Neural crest cell (in vitro differentiated cells): ENCODE measurements at regions not wholly inside any gene's neighbourhood (a gene's known extent, or its start where the extent isn't known, plus 50 kb on each side); places are given as distances from the start of the nearest gene placed in this dataset.

ENCODE experiments used
- DNase-seq: peaks from one replicate; pipeline ENCODE4 v3.0.0; 2021; ENCODE audit warnings: low read depth, mixed read lengths, low spot score
- H3K27ac Mint-ChIP-seq: one replicate; pipeline ENCODE4 v1.8.0; 2021; ENCODE audit warnings: mild to moderate bottlenecking, mixed read lengths; ENCODE audit not compliant: unreplicated experiment
- H3K27me3 Mint-ChIP-seq: 2 replicates; pipeline ENCODE4 v1.8.0; 2021; ENCODE audit warnings: low read depth, mild to moderate bottlenecking, mixed read lengths
- H3K36me3 Mint-ChIP-seq: 2 replicates; pipeline ENCODE4 v1.8.0; 2021; ENCODE audit warnings: low read depth, mild to moderate bottlenecking, mixed read lengths
- H3K4me1 Mint-ChIP-seq: 2 replicates; pipeline ENCODE4 v1.8.0; 2021; ENCODE audit warnings: mixed read lengths
- H3K4me3 Mint-ChIP-seq: one replicate; pipeline ENCODE4 v1.8.0; 2021; ENCODE audit warnings: mild to moderate bottlenecking, mixed read lengths
- H3K9me3 Mint-ChIP-seq: 2 replicates; pipeline ENCODE4 v1.8.0; 2021; ENCODE audit warnings: mixed read lengths
- CTCF ChIP-seq: fragments of 200-600 bp; sonication (generic); conservative IDR thresholded peaks from 2 replicates; pipeline ENCODE4 v1.5.0; 2021; ENCODE audit warnings: antibody characterized with exemption, mild to moderate bottlenecking

- TF ChIP-seq CTCF: no peak
- H3K9me3 Mint-ChIP-seq: no peaks in the 10 kb centered on the region
- no peaks in the 10 kb centered on the region for H3K36me3 Mint-ChIP-seq
- H3K27ac Mint-ChIP-seq: no peak overlapping the region
- no peak for DNase-seq
- no peaks in the 10 kb centered on the region for H3K4me1 Mint-ChIP-seq
- no peaks in the 10 kb centered on the region for H3K27me3 Mint-ChIP-seq
- H3K4me3 Mint-ChIP-seq: no peak overlapping the region
Observed at GRCh38 chr9:24127519-24127918, 301.5 kb upstream of the ELAVL2 start.

GRCh38 chr9:24118190-24118589, 292.1 kb upstream of the ELAVL2 start:
- no peak overlapping the region for H3K4me3 Mint-ChIP-seq
- H3K27ac Mint-ChIP-seq: no peak overlapping the region
- H3K27me3 Mint-ChIP-seq: no peaks in the 10 kb centered on the region
- peaks cover 7% of the 10 kb centered on the region for H3K4me1 Mint-ChIP-seq
- no peaks in the 10 kb centered on the region for H3K36me3 Mint-ChIP-seq
- no peak for TF ChIP-seq CTCF
- DNase-seq: no peak
- H3K9me3 Mint-ChIP-seq: peaks cover 4% of the 10 kb centered on the region

- Mint-ChIP-seq H3K36me3 (no peaks in the 10 kb centered on the region), H3K27ac (no peak overlapping the region)
Observed at GRCh38 chr9:24096756-24097155, 270.7 kb upstream of the ELAVL2 start.

GRCh38 chr9:24095246-24095645, 269.2 kb upstream of the ELAVL2 start:
- Mint-ChIP-seq H3K27me3 (no peaks in the 10 kb centered on the region), H3K27ac (no peak overlapping the region), H3K4me3 (no peak overlapping the region), H3K9me3 (no peaks in the 10 kb centered on the region), H3K4me1 (no peaks in the 10 kb centered on the region), H3K36me3 (no peaks in the 10 kb centered on the region)
- TF ChIP-seq CTCF: no peak
- no peak for DNase-seq

More at GRCh38 chr9:24096756-24097155, 270.7 kb upstream of the ELAVL2 start:
- Mint-ChIP-seq H3K4me1 (no peaks in the 10 kb centered on the region), H3K27me3 (no peaks in the 10 kb centered on the region), H3K4me3 (no peak overlapping the region), H3K9me3 (no peaks in the 10 kb centered on the region)
- TF ChIP-seq CTCF: no peak
- no peak for DNase-seq

GRCh38 chr9:24090566-24090965, 264.5 kb upstream of the ELAVL2 start:
- peak; percentile 34 for TF ChIP-seq CTCF
- no peak overlapping the region for H3K4me3 Mint-ChIP-seq
- no peaks in the 10 kb centered on the region for H3K27me3 Mint-ChIP-seq
- no peaks in the 10 kb centered on the region for H3K36me3 Mint-ChIP-seq
- H3K4me1 Mint-ChIP-seq: no peaks in the 10 kb centered on the region
- no peak overlapping the region for H3K27ac Mint-ChIP-seq
- no peak for DNase-seq
- H3K9me3 Mint-ChIP-seq: peaks cover 6% of the 10 kb centered on the region

- H3K4me1 Mint-ChIP-seq: peaks cover 15% of the 10 kb centered on the region
- no peak overlapping the region for H3K27ac Mint-ChIP-seq
- no peak for TF ChIP-seq CTCF
- no peaks in the 10 kb centered on the region for H3K27me3 Mint-ChIP-seq
- H3K4me3 Mint-ChIP-seq: no peak overlapping the region
- peaks cover 3% of the 10 kb centered on the region for H3K9me3 Mint-ChIP-seq
- no peaks in the 10 kb centered on the region for H3K36me3 Mint-ChIP-seq
- no peak for DNase-seq
Observed at GRCh38 chr9:24073666-24074065, 247.6 kb upstream of the ELAVL2 start.
